Lower leg skin (tissue), 4 donors: ENCODE measurements at regions not wholly inside any gene's neighbourhood (a gene's known extent, or its start where the extent isn't known, plus 50 kb on each side); places are given as distances from the start of the nearest gene placed in this dataset.

Experiments
- DNase-seq, 2 donors: peaks; one replicate each; pipeline ENCODE4 v3.0.0-alpha.2; 2019; ENCODE audit warnings: low spot score in 2 of 2
- H3K4me3 ChIP-seq: fragments of 200-600 bp; sonication (generic); 2 replicates; pipeline ENCODE4 v1.5.1; 2017; ENCODE audit warnings: mild to moderate bottlenecking, low read depth; ENCODE audit not compliant: poor library complexity, severe bottlenecking
- CTCF ChIP-seq, 3 donors: fragments of 450-650 bp; IDR thresholded peaks; one replicate each; pipeline ENCODE4 v1.5.1; 2016; ENCODE audit warnings: antibody characterized with exemption in 3 of 3, mild to moderate bottlenecking in 3 of 3, moderate library complexity in 2 of 3
- POLR2A ChIP-seq, 2 donors: fragments of 450-650 bp; IDR thresholded peaks; one replicate each; pipeline ENCODE4 v1.6.1; 2016 to 2017; ENCODE audit warnings: antibody characterized with exemption in 2 of 2, mild to moderate bottlenecking in 1 of 2, moderate library complexity in 1 of 2
- WGBS, 2 donors: methylation state at CpG; one replicate each; pipeline ENCODE4 v1.1.5; 2018; 5-methylcytosine and 5-hydroxymethylcytosine counted together
- intact Hi-C: fragments of 100-400 bp; cut with DNase I; formaldehyde crosslinking; loops from one replicate; pipeline ENCODE4 v1.15.0; 2023; ENCODE audit warnings: low total_unique reads

GRCh38 chr13:58190577-58190976 is 559.0 kb downstream of the PCDH17 start:
- no peak overlapping the region for H3K4me3 ChIP-seq
- TF ChIP-seq CTCF (IDR thresholded peaks at IDR 0.05), result no peak
- no peak for TF ChIP-seq POLR2A (IDR thresholded peaks at IDR 0.05)
- 55 to 58% methylated on average over 4 of the region's 4 CpGs for WGBS, 2 donors
- no peak for DNase-seq
- intact Hi-C loops, result no loop called here

GRCh38 chr13:58191754-58192153 is 560.2 kb downstream of the PCDH17 start:
- WGBS, 2 donors, result 77 to 96% methylated on average over 1 of the region's 1 CpG
- no peak for DNase-seq
- H3K4me3 ChIP-seq, result no peak overlapping the region
- TF ChIP-seq POLR2A (IDR thresholded peaks at IDR 0.05) (no peak), CTCF (IDR thresholded peaks at IDR 0.05) (no peak)
- intact Hi-C loops, result no loop called here

GRCh38 chr13:58202099-58202498 is 570.6 kb downstream of the PCDH17 start:
- no peak overlapping the region for H3K4me3 ChIP-seq
- intact Hi-C loops, result no loop called here
- DNase-seq, result no peak
- no peak for TF ChIP-seq CTCF (IDR thresholded peaks at IDR 0.05)
- no peak for TF ChIP-seq POLR2A (IDR thresholded peaks at IDR 0.05)
- 91 to 98% methylated on average over 1 of the region's 1 CpG for WGBS, 2 donors

- WGBS, 2 donors, result 72 to 82% methylated on average over 4 of the region's 4 CpGs
- intact Hi-C loops, result no loop called here
- no peak overlapping the region for H3K4me3 ChIP-seq
- TF ChIP-seq POLR2A (IDR thresholded peaks at IDR 0.05), result no peak
- no peak for TF ChIP-seq CTCF (IDR thresholded peaks at IDR 0.05)
- no peak for DNase-seq
These were observed 576.0 kb downstream of the PCDH17 start for GRCh38 chr13:58207501-58207900.

GRCh38 chr13:58235454-58235853 is 603.9 kb downstream of the PCDH17 start:
- no peak for DNase-seq
- H3K4me3 ChIP-seq, result no peak overlapping the region
- intact Hi-C loops, result no loop called here
- WGBS, 2 donors, result 85 to 89% methylated on average over 4 of the region's 4 CpGs
- TF ChIP-seq CTCF (IDR thresholded peaks at IDR 0.05), result no peak
- TF ChIP-seq POLR2A (IDR thresholded peaks at IDR 0.05), result no peak

GRCh38 chr13:58238972-58239773 is 607.6 kb downstream of the PCDH17 start:
- H3K4me3 ChIP-seq, result no peak overlapping the region
- intact Hi-C loops, result no loop called here
- DNase-seq, result no peak
- WGBS, 2 donors, result 76 to 82% methylated on average over 7 to 9 of the region's 10 CpGs
- TF ChIP-seq POLR2A (IDR thresholded peaks at IDR 0.05) (no peak), CTCF (IDR thresholded peaks at IDR 0.05) (no peak)
